ENCODE measurements at regions not wholly inside any gene's neighbourhood (a gene's known extent, or its start where the extent isn't known, plus 50 kb on each side); places are given as distances from the start of the nearest gene placed in this dataset.

DNA sequence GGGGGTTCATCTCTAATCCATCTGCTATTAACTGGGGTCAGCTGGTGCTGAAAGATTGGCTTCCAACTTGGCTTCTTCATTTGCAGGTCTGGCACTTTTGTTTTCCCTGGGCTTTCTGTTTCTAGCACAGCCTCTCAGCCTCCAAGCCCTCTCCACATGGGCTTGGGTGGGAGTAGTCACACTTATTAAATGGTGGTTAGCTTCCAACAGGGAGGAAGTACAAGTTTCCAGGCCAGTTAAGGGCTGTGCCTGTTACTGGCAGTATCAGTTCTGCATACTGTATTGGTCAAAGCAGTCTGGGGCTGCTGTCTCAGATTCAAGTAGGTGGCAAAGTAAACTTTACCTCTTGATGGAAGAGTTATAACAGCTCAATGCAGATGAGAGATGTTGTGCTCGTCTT is 627.1 kb upstream of the CCDC54 start:
- Histone ChIP-seq H3K4me2 (no peak overlapping the region), H3K79me2 (no peaks in the 10 kb centered on the region), H4K20me1 (ENCODE audit: insufficient read depth, poor library complexity, severe bottlenecking) (no peaks in the 10 kb centered on the region), H3K36me3 (replicated peaks; ENCODE audit: insufficient read depth, low read depth) (no peaks in the 10 kb centered on the region), H3K9me2 (replicated peaks; ENCODE audit: insufficient read depth) (no peaks in the 10 kb centered on the region), H3K9me3 (ENCODE audit: low read depth) (no peaks in the 10 kb centered on the region), H3K4me3 (no peak overlapping the region), H2AFZ (no peak overlapping the region), H3K4me1 (ENCODE audit: insufficient read depth) (no peaks in the 10 kb centered on the region), H3K27me3 (no peaks in the 10 kb centered on the region), H3K27ac (no peak overlapping the region)
- DNase-seq (ENCODE audit: low spot score) = no peak
- 82% methylated on average over 1 of the region's 1 CpG for WGBS (ENCODE audit: low lambda C conversion rate, missing lambda C conversion rate)
- TF ChIP-seq EZH2phosphoT487 (IDR thresholded peaks at IDR 0.05; ENCODE audit: low read depth, severe bottlenecking, unreplicated experiment) (no peak), EZH2 (IDR thresholded peaks at IDR 0.05; ENCODE audit: borderline replicate concordance) (no peak)
- TF ChIP-seq, protein P1, sequence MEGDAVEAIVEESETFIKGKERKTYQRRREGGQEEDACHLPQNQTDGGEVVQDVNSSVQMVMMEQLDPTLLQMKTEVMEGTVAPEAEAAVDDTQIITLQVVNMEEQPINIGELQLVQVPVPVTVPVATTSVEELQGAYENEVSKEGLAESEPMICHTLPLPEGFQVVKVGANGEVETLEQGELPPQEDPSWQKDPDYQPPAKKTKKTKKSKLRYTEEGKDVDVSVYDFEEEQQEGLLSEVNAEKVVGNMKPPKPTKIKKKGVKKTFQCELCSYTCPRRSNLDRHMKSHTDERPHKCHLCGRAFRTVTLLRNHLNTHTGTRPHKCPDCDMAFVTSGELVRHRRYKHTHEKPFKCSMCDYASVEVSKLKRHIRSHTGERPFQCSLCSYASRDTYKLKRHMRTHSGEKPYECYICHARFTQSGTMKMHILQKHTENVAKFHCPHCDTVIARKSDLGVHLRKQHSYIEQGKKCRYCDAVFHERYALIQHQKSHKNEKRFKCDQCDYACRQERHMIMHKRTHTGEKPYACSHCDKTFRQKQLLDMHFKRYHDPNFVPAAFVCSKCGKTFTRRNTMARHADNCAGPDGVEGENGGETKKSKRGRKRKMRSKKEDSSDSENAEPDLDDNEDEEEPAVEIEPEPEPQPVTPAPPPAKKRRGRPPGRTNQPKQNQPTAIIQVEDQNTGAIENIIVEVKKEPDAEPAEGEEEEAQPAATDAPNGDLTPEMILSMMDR (IDR thresholded peaks at IDR 0.05; ENCODE audit: poor library complexity) = no peak

DNA sequence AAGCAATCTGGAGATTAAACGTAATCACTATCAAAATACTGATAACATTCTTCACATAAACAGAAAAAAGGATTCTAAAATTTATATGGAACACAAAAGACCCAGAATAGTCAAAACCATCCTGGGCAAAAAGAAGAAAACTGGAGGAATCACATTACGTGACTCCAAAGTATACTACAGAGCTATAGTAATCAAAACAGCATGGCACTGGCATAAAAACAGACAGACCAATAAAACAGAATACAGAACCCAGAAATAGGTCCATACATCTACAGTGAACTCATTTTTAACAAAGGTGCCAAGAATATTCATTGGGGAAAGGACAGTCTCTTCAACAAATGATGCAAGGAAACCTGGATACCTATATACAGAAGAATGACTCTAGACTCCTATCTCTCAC is 621.9 kb upstream of the CCDC54 start:
- Histone ChIP-seq H3K4me2 (no peak overlapping the region), H3K9me2 (replicated peaks; ENCODE audit: insufficient read depth) (no peaks in the 10 kb centered on the region), H3K4me3 (no peak overlapping the region), H3K27me3 (no peaks in the 10 kb centered on the region), H3K27ac (no peak overlapping the region), H3K79me2 (no peaks in the 10 kb centered on the region), H3K4me1 (ENCODE audit: insufficient read depth) (no peaks in the 10 kb centered on the region), H4K20me1 (ENCODE audit: insufficient read depth, poor library complexity, severe bottlenecking) (no peaks in the 10 kb centered on the region), H3K9me3 (ENCODE audit: low read depth) (no peaks in the 10 kb centered on the region), H2AFZ (no peak overlapping the region), H3K36me3 (replicated peaks; ENCODE audit: insufficient read depth, low read depth) (no peaks in the 10 kb centered on the region)
- DNase-seq (ENCODE audit: low spot score) = no peak
- TF ChIP-seq EZH2phosphoT487 (IDR thresholded peaks at IDR 0.05; ENCODE audit: low read depth, severe bottlenecking, unreplicated experiment) (no peak), EZH2 (IDR thresholded peaks at IDR 0.05; ENCODE audit: borderline replicate concordance) (no peak)
- TF ChIP-seq, protein P1 (IDR thresholded peaks at IDR 0.05; ENCODE audit: poor library complexity) = no peak
- 90% methylated on average over 2 of the region's 2 CpGs for WGBS (ENCODE audit: low lambda C conversion rate, missing lambda C conversion rate)

DNA sequence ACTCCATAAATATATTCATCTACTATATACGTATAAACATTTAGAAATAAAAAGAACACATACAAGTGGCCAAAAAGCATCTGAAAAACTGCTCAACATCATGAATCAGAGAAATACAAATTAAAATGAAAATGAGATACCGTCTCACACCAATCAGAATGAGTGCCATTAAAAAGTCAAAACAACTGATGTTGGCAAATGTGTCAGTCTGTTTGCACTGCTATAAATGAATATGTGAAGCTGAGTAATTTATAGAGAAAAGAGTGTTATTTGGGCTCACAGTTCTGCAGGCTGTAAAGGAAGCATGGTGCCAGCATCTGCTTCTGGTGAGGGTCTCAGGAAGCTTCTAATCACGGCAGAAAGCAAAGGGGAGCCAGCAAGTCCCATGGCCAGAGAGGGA is 620.3 kb upstream of the CCDC54 start:
- Histone ChIP-seq H3K36me3 (replicated peaks; ENCODE audit: insufficient read depth, low read depth) (no peaks in the 10 kb centered on the region), H2AFZ (no peak overlapping the region), H3K4me1 (ENCODE audit: insufficient read depth) (no peaks in the 10 kb centered on the region), H3K9me2 (replicated peaks; ENCODE audit: insufficient read depth) (no peaks in the 10 kb centered on the region), H4K20me1 (ENCODE audit: insufficient read depth, poor library complexity, severe bottlenecking) (no peaks in the 10 kb centered on the region), H3K9me3 (ENCODE audit: low read depth) (no peaks in the 10 kb centered on the region), H3K4me3 (no peak overlapping the region), H3K79me2 (no peaks in the 10 kb centered on the region), H3K27me3 (no peaks in the 10 kb centered on the region), H3K4me2 (no peak overlapping the region), H3K27ac (no peak overlapping the region)
- TF ChIP-seq EZH2 (IDR thresholded peaks at IDR 0.05; ENCODE audit: borderline replicate concordance) (no peak), EZH2phosphoT487 (IDR thresholded peaks at IDR 0.05; ENCODE audit: low read depth, severe bottlenecking, unreplicated experiment) (no peak)
- TF ChIP-seq, protein P1 (IDR thresholded peaks at IDR 0.05; ENCODE audit: poor library complexity) = no peak
- WGBS (ENCODE audit: low lambda C conversion rate, missing lambda C conversion rate) = 90% methylated on average over 3 of the region's 3 CpGs
- no peak for DNase-seq (ENCODE audit: low spot score)

DNA sequence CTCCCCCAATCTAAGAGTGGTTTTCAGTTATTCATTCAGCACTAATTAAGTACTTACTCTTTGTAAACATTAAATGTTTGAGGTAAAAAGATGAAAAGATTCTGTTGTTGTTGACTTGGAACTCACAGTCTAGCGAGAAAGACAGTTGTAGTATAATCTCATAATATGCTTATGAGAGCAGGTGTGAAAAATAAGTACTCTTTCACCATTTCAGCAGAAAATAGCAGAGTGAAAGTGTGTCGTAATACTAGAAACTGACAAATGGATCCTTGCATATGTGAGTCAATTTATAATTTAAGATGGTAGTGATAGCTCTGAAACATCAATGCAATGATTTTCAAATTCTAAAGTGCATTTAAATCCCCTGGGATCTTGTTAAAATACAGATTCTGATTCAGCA is 618.8 kb upstream of the CCDC54 start:
- H3K4me1 ChIP-seq (ENCODE audit: insufficient read depth) = no peaks in the 10 kb centered on the region
- no peaks in the 10 kb centered on the region for H3K9me3 ChIP-seq (ENCODE audit: low read depth)
- WGBS (ENCODE audit: low lambda C conversion rate, missing lambda C conversion rate) = 93% methylated on average over 2 of the region's 2 CpGs
- DNase-seq (ENCODE audit: low spot score) = no peak
- TF ChIP-seq EZH2phosphoT487 (IDR thresholded peaks at IDR 0.05; ENCODE audit: low read depth, severe bottlenecking, unreplicated experiment) (no peak), EZH2 (IDR thresholded peaks at IDR 0.05; ENCODE audit: borderline replicate concordance) (no peak)
- TF ChIP-seq, protein P1 (IDR thresholded peaks at IDR 0.05; ENCODE audit: poor library complexity) = no peak
- no peaks in the 10 kb centered on the region for H4K20me1 ChIP-seq (ENCODE audit: insufficient read depth, poor library complexity, severe bottlenecking)
- H3K27ac ChIP-seq = no peak overlapping the region
- H3K36me3 ChIP-seq (replicated peaks; ENCODE audit: insufficient read depth, low read depth) = no peaks in the 10 kb centered on the region
- no peak overlapping the region for H3K4me2 ChIP-seq
- no peak overlapping the region for H3K4me3 ChIP-seq
- H3K27me3 ChIP-seq = no peaks in the 10 kb centered on the region
- H2AFZ ChIP-seq = no peak overlapping the region
- no peaks in the 10 kb centered on the region for H3K79me2 ChIP-seq
- no peaks in the 10 kb centered on the region for H3K9me2 ChIP-seq (replicated peaks; ENCODE audit: insufficient read depth)
